SK-N-MC (cell line): ENCODE measurements at regions not wholly inside any gene's neighbourhood (a gene's known extent, or its start where the extent isn't known, plus 50 kb on each side); places are given as distances from the start of the nearest gene placed in this dataset.

Source experiments
- EZH2 ChIP-seq: fragments of 200-600 bp; sonication (generic); IDR thresholded peaks from one replicate; pipeline ENCODE4 v1.6.1; 2017; ENCODE audit warnings: antibody characterized with exemption
- POLR2AphosphoS5 ChIP-seq: IDR thresholded peaks from 2 replicates; pipeline ENCODE4 v1.6.1; 2012; ENCODE audit warnings: mild to moderate bottlenecking, low read depth, low read length, borderline replicate concordance

DNA sequence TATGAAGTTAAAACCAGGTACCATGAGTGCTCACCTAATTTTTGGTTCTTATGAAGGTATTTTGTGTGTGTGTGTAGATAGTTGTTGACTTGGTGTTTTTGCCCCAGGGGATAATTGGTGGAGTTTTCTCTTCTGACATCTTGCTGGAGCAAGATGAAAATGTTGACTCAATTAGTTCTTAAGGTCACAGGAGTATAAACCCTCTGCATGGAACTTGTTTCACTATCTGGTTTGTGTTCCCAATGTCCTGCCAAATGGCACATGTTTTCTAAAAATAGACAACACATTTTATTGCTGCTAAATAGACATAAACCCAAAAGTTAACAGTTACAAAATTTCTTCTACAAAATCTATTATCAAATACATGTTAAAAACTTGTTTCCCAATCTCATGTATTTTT lies 180.9 kb downstream of the FAM170A start:
- TF ChIP-seq EZH2 (no peak), POLR2AphosphoS5 (no peak)
